SHP77 (cell line): ENCODE measurements at regions not wholly inside any gene's neighbourhood (a gene's known extent, or its start where the extent isn't known, plus 50 kb on each side); places are given as distances from the start of the nearest gene placed in this dataset.
"Not testable (repeated sequence)": the region's sequence is repeated elsewhere in the genome, so short reads cannot be mapped to it uniquely, and the experiment has no call there.

ENCODE experiments used
- DNase-seq, 2 experiments: peaks; one replicate each; lab custom pipeline; 2025; lab: John Stamatoyannopoulos, UW

DNA sequence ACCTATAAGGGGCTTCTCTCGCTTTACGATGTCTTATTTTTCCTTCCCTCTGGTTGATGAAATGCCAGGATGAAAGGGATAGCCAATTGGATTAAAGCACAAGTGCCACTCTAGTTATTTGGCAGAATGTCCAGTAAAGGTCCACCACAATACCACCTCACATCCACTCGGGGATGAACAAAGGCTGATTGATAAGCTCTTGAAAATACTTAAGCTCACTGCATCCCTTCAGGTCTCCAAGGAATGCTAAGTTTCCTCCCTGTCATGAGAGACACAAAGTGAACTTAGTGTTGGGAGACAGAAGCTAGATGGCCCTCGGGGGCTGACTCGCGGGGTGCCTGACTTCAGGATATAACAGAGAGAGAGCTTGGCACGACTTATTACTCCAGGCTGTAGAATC is 185.9 kb upstream of the ZNF644 start:
- not testable (repeated sequence) for DNase-seq

DNA sequence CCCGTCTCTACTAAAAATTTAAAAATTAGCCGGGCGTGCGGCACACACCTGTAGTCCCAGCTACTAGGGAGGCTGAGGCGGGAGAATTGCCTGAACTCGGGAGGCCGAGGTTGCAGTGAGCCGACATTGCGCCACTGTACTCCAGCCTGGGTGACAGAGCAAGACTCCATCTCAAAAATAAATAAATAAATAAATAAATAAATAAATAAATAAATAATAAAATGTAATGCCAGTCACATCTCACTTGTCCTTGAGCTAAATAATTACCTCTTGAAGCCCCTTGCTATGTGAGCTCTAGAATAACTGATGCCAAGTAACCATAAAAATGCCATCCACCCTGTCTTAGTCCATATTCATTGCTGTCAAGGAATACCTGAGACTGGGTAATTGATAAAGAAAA is 182.3 kb upstream of the ZNF644 start:
- not testable (repeated sequence) for DNase-seq

DNA sequence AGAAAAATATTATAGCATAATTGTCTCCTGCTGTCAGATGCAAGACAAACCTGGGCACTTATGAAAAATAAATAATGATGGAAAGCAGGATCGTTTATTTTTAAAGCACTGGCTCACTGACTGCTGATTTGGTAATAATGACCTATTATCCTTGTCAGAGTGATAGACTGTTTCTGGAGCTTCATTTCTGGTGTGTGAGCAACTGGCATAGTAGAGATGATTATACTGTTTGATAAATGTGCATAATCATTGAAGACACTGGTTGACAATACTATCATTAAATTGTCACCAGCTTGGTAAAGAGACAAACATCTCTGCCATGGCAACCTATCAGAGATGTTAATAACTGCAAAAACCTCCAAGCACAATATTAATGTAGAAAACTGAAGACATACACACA is 179.9 kb upstream of the ZNF644 start:
- no peak for DNase-seq

DNA sequence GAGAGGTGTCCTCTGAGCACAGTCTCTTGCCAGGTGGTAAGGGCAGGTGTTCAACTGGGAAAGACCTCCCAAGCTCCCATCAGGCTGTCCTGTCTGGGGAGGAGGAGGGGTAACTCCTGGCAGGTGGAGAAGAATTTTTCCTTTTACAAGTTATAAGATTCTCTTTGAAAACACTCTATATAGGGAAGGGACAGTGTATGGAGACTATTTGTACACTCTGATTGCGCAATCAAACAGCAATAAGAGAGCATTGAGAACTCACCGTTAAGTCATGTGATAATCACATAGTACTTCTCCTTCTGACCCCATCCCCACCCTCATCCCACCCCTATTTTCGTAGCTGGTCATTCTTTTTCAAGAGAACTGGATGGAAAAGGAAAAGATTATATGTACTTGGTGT is 179.3 kb upstream of the ZNF644 start:
- DNase-seq: no peak

DNA sequence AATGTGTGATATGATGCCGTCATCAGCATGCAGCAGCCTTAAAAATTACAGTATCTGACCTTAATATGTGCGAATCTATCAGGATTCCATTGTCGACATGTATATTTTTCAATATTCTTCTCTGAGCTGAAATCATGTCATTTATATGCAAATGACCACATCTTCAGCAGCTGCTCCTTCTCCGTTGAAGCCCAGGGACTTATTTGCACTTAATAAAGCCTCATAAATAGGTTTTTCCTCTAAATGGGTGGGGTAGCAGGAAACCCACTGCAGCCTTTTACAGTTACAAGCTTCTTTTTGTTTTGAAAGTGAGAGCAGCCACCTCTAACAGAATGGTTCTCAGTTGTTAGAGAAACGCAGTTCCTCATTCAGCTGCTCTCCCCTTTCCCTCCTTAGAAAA is 178.8 kb upstream of the ZNF644 start:
- DNase-seq: no peak

DNA sequence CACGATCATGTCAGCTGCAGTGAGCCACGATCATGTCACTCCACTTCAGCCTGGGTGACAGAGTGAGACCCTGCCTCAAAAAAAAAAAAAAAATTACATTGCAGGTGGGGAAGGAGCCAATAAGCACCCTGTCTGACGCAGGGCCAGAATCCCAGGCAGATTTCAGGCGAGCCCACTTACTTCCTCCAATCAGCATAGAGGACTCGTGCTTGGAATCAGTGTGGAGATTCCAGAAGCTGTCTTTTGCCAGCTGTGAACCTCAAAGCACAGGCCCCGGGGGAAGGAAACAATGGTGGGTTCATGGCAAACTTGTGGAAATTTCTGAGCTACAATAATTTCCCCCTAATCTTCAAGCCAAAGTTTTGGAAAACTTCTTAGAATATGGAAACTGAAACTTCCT is 178.2 kb upstream of the ZNF644 start:
- no peak for DNase-seq

DNA sequence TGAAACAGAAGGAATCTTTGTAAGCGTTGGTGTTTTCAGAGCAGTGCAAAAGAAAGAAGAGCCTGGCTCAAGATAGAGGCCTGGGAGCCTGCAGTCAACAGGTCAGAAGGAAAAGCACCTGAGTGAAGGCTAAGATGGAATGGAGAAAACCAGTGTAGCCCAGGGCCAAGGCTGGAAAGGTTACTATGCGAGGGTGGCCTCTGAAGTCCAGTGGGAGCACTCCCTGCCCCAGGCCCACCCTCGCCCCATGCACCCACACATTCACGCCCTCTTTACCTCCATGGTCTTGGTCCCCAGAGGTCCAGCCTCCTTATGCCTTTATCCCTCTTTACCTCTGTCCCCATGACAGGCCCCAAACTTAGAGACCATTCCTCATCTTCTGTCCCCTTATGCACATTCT is 169.2 kb upstream of the ZNF644 start:
- DNase-seq: no peak

DNA sequence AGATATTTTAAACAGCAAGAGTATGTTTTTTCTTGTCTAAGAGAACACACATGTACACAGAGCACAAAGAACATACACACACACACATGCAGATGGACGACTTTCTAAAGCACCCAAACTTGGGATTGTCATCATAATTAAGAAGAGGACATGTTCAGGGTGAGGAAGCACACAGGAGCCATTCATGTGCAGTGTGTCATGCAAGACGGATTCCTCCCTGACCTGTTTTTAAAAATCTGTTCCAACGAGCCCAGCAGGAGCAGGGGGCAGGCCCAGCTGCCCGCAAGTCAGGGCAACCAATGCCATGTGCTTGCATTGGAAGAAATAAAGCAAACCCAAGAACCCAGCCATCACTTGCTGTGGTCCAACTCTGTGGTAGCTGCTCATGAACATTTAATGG is 167.3 kb upstream of the ZNF644 start:
- no peak for DNase-seq

DNA sequence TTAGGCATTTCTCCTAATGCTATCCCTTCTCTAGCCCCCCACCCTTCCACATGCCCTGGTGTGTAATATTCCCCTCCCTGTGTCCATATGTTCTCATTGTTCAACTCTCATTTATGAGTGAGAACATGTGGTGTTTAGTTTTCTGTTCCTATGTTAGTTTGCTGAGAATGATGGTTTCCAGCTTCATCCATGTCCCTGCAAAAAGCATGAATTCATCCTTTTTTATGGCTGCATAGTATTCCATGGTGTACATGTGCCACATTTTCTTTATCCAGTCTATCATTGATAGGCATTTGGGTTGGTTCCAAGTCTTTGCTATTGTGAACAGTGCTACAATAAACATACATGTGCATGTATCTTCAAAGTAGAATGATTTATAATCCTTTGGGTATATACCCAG is 161.0 kb upstream of the ZNF644 start:
- not testable (repeated sequence) for DNase-seq

DNA sequence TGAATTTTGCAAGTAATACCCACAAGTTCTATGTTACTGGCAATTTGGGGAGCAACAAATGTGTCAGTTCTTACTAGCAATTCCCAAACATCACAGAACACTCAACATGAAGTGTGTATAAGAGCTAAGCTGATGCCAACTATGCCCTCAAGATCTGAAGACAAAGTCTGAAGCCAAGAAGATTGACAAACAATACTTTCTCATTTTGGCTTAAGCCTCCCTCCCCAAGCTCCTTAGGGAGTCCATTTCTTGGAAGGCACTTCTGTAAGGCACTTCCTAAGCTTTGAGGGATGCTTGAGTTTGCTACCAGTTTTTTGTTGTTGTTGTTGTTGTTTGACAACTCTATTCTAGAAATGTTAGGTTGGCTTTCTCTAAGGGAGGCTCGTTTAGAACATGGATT is 154.4 kb upstream of the ZNF644 start:
- no peak for DNase-seq

DNA sequence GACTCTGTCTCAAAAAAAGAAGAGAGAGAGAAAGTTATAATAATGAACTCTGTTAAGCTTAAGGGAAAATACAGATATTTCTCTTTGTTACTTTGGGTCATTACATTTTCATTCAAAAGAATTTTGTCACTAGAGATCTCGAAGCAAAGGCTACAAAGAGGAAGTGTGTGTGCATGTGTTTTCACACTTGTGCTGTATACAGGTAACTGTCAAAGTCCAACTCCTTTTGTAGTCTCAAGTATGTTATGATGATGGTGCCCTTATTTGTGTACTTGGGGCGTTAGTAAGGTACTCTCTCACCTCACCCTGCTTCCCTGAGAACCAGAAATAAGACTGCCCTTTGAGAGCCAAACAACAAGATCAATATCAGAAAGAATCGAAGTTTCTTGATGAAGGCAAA is 152.9 kb upstream of the ZNF644 start:
- no peak for DNase-seq

DNA sequence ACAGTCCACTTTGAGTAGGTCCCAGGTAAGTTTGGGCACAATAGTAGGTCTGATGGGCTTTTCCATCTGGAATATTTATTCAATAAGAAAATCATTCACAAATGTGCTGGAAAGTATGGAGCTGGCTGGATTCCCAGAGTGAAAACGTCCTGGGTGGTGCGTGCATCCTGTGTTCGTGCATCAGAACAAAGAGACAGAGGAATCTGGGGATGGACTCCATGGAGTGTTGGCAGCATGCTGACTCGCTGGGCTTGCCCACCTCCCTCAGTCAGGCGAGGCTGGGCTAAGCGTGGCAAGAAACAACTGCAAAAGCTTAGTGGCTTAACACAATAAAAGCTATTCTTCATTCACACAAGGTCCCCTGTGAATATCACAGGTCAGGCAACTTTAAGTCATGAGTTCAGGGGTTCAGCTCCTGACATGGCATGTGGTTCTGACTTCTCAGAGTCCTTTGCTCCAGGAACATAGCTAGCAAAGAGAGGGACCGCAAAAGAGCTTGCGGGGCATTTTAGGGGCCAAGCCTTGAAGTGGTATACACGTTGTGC is 151.6 kb upstream of the ZNF644 start:
- DNase-seq: no peak

DNA sequence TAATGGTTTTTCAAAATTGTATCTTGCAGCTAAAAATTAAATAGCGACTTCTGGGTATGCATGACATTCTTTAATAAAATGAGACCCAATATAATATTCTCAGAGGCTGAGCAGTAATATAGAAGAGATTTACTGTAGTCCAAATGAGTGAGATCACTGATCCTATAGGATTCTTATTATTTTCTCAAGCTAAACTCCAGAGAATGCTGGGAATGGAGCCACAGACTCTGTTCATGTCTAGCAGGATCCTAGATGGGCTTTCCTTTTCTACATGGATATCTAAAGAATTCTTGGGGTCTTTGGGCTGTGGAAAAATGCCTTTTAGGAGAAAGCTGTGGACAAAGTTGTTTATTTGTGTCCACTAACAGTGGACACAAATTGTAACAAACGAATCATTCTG is 150.7 kb upstream of the ZNF644 start:
- DNase-seq: no peak

DNA sequence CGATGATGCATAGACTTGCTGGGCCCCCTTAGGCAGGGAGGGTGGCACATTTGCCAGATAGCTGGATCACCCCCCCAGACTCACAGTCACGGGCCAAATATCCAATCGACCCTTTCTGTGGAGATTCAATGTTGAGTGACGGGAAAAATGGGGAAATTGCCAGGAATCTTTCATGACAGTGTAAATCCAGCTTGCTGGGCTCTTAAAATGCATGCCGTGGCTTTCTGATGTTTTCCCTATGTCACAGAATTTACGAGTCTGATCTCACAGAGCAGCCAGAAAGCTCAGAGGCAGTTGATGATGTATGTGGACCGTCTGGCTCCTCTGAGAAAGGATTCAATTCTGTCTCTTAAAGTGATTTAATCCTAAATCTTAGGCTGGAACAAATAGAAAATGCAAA is 150.1 kb upstream of the ZNF644 start:
- no peak for DNase-seq

DNA sequence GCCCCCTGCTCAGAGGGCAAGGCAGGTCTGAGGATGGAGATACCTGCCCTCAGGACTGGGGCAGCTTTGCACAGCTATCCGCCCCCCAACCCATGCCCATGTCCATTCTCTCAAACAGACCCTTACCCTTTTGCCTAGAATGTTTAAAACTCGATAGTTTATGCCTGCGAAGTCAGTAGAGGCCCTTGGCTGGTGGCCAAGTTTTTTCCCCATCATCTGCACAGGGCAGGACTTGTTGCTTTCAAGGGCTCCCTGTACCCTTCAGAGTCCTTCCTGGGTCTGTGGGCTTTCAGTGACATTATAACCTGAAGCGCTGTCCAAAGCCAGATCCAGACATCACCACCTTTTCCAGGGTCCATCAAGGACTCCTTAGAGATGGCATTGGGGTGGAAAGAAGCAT is 148.7 kb upstream of the ZNF644 start:
- no peak for DNase-seq

DNA sequence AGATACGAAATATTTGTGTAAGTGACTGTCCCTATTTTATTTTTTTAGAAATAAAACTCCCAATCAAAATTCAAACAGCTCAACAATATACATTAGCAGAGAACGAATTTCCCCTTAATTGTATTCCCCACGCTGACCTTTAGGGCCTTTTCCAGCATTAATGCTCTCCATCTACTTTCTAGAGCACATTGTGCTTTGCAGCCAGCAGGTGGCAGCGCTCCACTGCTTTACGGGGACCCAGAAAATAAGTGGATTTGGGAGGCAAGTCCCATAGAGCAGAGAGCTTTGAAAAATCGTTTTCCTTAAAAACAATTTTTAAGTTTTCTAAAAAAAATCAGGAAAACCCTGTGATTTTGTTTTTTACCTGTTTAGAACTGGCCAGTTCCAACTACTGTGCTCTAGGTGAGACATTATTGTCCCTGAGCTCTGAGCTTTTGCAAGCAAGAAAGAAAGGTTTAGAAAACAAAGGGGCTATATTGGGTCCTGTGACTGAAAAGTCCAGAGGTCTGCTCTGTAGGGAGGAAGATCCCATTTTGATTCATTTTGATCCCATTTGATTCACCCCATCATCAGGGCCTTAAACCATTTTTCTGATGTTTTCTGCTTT is 144.4 kb upstream of the ZNF644 start:
- DNase-seq: peak; percentile 28 to 55

DNA sequence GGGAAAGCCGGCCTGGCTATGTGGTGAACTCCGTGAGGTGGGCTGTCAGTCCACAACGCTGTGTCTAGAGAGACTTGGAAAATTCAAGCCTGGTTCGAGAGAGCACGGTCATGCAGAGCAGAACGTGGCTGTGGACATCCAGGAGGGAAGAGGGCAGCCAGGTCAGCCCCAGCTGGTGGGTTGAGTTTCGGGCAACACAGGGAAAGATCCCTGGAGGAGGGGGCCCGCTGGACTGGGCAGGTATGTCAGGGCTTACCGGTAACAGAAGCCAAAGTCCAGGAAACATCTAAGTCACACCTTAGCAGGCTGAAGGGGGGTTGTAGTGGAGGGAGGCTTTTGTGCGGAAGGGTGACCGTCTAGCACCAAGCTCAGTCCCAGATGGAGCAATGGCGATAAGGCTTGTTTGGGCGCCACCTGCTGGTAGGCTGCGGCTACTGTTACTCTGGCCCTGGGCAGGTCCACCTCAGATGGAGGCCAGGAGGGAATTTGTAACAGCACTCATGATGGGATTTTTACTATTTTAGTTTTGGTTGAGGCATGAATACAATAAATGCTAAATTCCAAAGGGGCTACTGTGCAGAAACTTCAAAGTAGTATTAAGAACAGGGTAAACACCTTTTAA is 143.3 kb upstream of the ZNF644 start:
- peak; percentile 30 to 54 for DNase-seq

DNA sequence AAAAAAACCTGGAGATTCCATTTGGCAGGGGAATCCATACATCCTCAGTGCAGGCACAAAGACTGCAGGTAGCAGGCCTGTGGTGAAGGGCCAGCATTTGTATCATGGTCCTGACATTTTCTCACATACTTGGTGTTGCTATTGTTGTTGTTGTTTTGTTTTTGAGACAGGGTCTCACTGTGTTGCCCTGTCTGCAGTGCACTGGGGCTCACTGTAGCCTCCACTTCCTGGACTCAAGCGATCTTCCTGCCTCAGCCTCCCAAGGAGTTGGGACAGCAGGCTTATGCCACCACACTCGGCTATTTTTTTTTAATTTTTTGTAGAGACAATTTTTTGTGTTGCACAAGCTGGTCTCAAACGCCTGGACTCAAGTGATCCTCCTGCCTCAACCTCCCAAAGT is 140.8 kb upstream of the ZNF644 start:
- DNase-seq: no peak

DNA sequence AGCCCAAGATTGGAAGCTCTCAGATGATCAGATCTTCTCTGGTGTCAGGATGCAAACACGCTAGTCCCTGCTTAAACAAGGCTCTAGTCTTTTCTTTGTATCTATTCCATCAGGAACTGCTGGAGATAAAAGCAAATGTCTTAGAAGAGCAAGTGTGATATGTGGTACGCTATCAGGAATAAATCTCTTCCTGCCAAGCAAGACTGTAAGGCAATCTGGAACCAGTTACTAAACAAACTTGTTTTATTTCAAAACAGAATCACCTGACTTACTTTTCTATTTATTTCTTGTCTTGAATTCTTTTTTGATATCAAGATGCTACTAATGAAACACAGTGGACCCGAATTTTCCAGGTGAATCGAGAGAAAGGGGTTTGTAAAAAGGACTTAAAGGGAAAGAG is 139.9 kb upstream of the ZNF644 start:
- no peak for DNase-seq

DNA sequence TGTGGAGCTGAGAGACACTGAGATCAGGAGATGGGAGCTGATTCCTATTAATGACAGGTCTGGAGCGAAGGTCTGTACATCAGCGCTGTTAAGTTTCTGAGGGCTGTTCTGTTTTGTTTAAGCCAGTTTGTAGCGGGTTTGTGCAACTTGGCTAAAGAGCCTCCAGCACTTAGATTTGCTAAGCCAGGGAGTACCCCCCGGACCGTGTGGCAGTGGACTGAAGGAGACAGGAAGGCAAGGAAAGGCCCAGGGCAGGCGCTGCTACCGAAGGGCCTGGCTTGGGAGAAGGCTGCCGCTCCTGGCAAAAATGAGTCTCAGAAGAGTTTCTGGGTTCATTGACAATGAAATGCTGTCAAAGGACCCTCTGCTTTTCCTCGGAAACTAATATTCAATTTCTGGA is 139.3 kb upstream of the ZNF644 start:
- no peak for DNase-seq

DNA sequence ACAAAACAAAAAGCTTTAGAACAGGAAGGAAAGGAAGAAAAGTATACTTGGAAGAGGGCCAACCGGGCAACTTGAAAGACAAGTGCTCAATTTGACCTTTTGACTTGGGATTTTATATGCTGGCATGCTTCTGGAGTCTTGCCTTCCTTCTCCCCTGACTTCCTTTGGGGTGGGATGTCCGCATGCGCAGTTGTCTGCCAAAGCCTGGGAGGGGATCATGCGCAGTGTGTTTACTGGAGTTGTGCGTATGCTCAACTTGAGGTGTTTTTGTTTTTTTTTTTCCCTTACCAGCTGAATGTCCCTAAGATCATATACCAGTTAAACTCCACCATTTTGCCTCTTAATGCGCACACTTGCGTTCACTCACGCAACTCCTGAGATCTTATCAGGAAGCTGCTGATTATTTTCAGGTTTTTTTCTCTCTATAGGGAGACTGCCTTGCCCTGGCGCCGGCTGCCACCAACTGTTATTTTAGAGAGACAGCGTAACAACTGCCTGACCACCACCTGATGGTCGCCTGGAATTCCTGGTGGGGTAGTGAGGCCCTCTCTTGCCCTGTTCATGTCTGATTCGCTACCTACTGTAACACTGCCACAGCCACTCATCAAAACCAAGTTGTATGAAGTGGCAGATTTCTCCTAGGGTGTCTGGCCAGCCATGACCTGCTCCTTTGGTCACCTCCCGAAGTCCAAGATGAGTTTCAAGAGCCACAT is 138.7 kb upstream of the ZNF644 start:
- no peak for DNase-seq

DNA sequence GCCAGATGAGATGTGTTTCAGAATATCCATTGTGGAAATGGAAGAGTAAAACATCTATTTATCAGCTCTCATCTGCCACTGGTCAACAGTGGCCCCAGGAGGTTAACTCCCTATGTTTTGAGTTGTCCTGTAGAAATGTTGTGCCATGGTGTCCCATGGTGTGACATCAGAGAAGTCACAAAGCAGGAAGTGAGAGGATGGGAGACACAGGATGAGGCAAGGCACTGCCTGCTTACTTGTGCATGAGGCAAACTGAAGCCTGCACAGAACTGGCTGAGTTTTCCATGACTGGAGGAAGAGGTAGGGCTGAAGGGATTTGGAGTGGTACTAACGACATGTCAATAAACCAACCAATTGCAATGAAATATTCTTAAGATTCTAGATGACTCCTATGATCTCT is 131.5 kb upstream of the ZNF644 start:
- DNase-seq: no peak

DNA sequence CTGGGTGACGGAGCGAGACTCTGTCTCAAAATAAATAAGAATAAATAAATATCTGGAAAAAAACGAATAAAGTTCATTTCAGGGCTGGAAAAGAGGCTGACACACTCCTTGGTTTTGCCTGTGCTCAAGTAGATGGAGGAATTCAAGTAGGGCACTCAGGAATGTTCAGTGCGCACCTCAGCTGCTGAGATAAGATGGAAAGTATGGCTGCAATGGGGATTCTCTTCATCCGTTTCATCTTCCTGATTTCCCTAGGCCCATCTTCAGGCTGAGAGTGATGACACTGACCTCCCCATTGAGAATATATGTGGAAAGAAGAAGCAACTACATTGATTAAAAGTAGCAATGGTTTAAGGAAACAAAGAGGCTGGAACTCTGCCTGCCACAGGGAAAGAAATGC is 130.5 kb upstream of the ZNF644 start:
- DNase-seq: no peak
